GM18498 (cell line): ENCODE measurements at regions not wholly inside any gene's neighbourhood (a gene's known extent, or its start where the extent isn't known, plus 50 kb on each side); places are given as distances from the start of the nearest gene placed in this dataset.
"Not testable (repeated sequence)": the region's sequence is repeated elsewhere in the genome, so short reads cannot be mapped to it uniquely, and the experiment has no call there.

ENCODE experiments used
- ATAC-seq: cut with Tn5 transposase; IDR thresholded peaks from one replicate; pipeline ENCODE4 v1.9.1; 2021; ENCODE audit warnings: mild to moderate bottlenecking, moderate library complexity; ENCODE audit not compliant: unreplicated experiment

DNA sequence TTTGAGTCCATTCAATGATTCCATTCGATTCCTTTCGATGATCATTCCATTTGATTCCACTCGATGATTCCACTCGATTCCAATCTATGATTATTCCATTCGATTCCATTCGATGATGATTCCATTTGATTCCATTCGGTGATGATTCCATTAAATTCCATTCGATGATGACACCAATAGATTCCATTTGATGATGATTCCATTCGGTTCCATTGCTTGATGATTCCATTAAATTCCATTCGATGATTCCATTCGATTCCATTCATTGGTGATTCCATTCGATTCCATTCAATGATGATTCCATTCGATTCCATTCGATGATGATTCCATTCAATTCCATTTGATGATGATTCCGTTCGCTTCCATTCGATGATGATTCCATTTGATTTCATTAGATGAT lies 1104.1 kb downstream of the RPIA start:
- ATAC-seq: not testable (repeated sequence)

DNA sequence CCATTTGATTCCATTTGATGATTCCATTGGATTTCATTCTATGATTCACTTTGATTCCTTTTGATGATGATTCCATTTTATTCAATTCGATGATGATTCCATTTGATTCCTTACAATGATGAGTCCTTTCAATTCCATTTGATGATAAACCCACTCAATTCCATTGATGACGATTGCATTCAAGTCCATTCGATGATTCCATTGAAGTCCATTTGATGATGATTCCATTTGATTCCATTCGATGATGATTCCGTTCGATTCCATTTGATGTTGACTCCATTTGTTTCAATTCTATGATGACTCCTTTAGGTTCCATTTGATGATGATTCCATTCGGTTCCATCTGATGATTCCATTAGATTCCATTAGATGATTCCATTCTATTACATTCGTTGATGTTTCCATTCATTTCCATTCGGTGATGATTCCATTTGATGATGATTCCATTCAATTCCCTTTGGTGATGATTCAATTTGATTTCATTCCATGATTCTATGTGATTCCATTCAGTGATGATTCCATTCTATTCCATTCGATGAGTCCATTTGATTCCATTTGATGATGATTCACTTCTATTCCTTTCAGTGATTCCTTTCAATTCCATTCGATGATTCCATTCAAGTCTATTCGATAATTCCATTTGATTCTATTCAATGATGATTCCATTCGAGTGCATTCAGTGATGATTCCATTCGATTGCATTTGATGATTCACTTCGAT lies 1106.0 kb downstream of the RPIA start:
- no peak for ATAC-seq

- ATAC-seq: not testable (repeated sequence)
These were observed 1109.7 kb downstream of the RPIA start for GRCh38 chr2:89801207-89801606.

DNA sequence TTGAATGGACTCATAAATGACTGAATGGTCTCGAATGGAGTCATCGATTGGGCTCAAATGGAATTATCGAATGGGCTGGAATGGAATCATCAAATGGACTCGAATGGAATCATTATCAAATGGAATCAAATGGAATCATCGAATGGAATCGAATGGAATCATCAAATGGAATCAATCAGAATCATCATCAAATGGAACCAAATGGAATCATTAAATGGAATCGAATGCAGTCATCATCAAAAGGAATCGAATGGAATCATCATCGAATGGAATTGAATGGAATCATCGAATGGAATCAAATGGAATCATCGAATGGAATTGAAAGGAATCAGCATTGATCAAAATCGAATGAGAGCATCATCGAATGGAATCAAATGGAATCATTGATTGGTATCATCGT lies 1114.9 kb downstream of the RPIA start:
- ATAC-seq: not testable (repeated sequence)

DNA sequence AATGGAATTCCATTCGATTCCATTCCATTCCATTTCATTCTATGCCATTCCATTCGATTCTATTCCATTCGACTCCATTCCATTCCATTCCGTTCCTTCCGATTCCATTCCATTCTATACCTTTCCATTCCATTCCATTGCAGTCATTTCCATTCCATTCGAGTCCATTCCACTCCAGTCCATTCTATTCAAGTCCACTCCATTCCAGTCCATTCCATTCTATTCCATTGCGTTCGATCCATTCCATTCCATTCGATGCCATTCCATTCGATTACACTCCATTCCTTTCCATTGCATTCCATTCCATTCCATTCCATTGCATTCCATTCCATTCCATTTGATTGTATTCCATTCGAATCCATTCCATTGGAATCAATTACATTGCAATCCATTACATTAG lies 1119.8 kb downstream of the RPIA start:
- no peak for ATAC-seq

DNA sequence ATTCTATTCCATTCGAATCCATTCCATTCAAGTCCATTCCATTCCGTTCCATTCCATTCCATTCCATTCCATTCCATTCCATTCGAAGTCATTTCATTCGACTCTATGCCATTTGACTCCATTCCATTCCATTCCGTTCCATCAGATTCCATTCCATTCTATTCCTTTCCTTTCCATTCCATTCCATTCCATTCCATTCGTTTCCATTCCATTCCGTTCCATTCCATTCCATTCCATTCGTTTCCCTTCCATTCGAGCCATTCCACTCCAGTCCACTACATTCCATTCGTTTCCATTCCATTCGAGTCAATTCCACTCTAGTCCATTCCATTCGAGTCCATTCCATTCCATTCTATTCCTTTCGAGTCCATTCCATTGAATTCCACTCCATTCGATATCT lies 1120.4 kb downstream of the RPIA start:
- ATAC-seq: not testable (repeated sequence)

DNA sequence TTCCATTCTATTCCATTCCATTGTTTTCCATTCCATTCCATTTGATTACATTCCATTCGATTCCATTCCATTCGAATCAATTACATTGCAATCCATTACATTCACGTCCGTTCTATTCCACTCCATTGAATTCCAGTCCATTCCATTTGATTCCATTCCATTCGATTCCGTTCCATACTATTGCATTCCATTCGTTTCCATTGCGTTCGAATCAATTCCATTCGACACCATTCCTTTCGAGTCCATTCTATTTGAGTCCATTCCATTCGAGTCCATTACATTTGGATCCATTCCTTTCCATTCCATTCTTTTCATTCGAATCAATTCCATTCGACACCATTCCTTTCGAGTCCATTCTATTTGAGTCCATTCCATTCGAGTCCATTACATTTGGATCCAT lies 1122.9 kb downstream of the RPIA start:
- not testable (repeated sequence) for ATAC-seq

GRCh38 chr2:89818873-89819272 lies 1127.4 kb downstream of the RPIA start:
- no peak for ATAC-seq

DNA sequence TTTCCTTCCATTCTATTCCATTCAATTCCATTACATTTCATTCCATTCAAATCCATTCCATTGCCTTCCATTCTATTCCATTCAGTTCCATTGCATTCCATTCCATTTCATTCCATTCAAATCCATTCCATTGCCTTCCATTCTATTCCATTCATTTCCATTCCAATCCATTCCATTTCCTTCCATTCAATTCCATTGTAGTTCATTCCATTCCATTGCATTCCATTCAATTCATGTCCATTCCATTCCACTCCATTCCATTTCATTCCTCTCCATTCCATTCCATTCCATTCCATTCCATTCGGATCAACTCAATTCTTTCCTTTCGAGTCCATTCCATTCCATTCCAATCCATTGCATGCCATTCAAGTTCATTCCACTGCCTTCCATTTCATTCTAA lies 1128.3 kb downstream of the RPIA start:
- ATAC-seq: no peak

DNA sequence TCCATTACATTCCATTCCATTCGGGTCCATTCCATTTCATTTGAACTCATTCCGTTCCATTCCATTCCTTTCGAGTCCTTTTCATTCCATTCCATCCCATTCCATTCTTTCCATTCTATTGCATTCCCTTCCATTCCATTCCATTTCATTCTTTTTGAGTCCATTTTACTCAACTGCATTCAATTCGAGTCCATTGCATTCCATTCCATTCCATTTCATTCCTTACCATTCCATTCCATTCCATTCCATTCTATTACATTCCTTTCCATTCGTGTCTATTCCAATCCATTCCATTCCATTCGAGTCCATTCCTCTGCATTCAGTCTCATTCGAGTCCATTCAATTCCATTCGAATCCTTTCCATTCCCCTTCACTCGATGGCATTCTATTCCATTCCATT lies 1128.8 kb downstream of the RPIA start:
- ATAC-seq: no peak

- ATAC-seq: no peak
These were observed 1130.0 kb downstream of the RPIA start for GRCh38 chr2:89821455-89821945.

DNA sequence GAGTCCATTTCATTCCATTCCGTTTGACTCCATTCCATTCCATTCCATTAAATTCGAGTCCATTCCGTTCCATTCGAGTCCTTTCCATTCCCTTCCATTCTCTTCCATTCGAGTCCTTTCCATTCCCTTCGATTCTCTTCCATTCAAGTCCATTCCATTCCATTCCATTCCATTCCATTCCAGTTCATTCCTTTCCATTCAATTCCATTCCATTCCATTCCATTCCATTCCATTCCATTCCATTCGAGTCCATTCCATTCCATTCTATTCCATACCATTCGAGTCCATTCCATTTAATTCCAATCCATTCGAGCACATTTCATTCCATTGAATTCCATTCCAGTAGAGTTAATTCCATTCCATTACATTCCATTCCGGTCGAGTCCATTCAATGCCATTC lies 1130.9 kb downstream of the RPIA start:
- ATAC-seq: not testable (repeated sequence)

GRCh38 chr2:89823556-89823955 lies 1132.1 kb downstream of the RPIA start:
- no peak for ATAC-seq

DNA sequence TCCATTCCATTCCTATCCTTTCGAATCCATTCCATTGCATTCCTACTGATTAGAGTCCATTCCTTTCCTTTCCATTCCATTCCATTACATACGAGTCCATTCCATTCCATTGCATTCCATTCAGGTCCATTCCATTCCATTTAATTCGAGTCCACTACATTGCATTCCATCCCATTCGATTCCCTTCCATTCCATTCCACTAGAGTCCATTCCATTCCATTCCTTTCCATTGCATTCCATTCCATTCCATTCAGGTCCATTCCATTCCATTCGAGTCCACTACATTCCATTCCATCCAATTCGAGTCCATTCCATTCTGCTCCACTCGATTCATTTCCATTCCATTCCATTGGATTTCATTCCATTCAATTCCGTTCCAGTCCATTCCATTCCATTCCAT lies 1133.6 kb downstream of the RPIA start:
- no peak for ATAC-seq

GRCh38 chr2:89826741-89827140 lies 1135.3 kb downstream of the RPIA start:
- ATAC-seq: not testable (repeated sequence)

- peak; percentile 19 for ATAC-seq
These were observed 1136.4 kb downstream of the RPIA start for GRCh38 chr2:89827829-89828228.

DNA sequence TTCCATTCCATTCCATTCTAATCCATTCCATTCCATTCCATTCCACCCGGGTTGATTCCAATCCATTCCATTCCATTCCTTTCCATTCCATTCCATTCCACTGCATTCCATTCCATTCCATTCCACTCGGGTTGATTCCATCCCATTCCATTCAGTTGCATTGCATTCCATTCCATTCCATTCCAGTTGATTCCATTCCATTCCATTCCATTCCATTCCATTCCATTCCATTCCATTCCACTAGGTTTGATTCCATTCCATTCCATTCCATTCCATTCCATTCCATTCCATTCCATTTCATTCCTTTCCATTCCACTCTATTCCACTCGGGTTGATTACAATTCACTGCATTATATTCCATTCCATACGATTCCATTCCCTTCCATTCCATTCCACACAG lies 1136.9 kb downstream of the RPIA start:
- ATAC-seq: not testable (repeated sequence)

DNA sequence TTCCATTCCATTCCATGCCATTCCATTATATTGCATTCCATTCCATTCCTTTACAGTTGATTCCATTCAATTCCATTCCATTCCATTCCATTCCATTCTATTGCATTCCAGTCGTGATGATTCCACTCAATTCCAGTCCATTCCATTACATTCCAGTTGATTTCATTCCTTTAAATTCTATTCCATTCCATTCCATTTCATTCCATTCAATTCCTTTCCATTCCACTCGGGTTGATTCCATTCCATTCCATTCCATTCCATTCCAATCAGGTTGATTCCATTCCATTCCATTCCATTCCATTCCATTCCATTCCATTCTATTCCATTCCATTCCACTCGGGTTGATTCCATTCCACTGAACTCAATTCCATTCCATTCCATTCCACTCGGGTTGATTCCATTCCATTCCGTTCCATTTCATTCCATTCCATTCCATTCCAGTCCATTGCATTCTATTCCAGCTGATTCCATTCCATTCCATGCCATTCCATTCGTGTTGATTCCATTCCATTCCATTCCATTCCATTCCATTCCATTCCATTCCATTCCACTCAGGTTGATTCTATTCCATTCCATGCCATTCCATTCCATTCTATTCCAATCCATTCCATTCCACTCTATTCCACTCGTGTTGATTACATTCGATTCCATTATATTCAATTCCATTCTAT lies 1137.6 kb downstream of the RPIA start:
- ATAC-seq: peak; percentile 38

GRCh38 chr2:89829828-89830227 lies 1138.4 kb downstream of the RPIA start:
- no peak for ATAC-seq

GRCh38 chr2:89830341-89831218 lies 1139.1 kb downstream of the RPIA start:
- ATAC-seq: peak; percentile 54
